SIG-M5 treated with dmso at 0.1 percent for 504 hours (cell line): ENCODE measurements at regions not wholly inside any gene's neighbourhood (a gene's known extent, or its start where the extent isn't known, plus 50 kb on each side); places are given as distances from the start of the nearest gene placed in this dataset.

ENCODE experiments used
- DNase-seq: peaks from one replicate; lab custom pipeline; 2025; ENCODE audit not compliant: unreplicated experiment; lab: John Stamatoyannopoulos, UW

GRCh38 chr2:56099963-56100362, 83.8 kb upstream of the CCDC85A start:
- DNase-seq = no peak

DNA sequence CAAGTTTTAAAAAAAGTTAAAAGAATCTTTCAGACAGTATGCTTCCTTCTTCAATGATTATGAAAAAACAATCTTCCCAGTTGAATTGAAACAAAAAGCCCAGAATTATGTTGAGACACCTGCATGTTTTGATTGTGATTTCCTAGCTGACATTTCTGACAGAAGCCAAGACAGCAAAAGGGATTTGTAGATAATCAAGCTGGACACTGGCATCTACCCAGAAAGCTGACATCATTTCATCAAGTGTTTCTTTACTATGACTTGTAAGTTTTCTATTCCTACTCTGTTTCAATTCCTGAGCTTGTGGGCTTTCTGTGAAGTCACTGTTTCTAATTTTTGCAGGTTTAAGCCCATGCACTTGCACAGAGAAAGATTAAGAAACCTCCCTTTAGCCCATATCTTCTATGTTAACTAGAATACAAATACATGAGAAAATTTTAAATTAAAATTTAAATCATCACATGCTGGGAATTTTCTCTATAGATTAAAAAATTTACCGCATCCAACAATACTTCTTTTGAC, 82.9 kb upstream of the CCDC85A start:
- no peak for DNase-seq

DNA sequence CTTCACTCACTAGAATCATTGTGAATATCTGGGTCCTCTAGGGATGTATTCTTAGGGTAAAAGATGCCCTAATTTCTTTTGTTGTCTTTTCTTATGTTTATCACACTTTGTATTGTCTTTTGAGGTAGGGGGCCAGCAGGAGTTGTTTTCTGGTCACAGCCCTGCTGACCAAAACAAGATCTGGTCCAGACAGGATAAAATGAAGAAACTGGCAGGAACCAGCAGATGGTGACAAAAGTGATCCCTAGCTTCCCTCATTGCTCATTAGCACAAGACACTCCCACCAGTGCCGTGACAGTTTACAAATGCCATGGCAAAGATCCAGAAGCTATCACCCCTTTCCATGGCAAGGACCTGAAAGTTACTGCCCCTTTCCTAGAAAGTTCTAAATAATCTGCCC, 81.7 kb upstream of the CCDC85A start:
- DNase-seq = no peak

DNA sequence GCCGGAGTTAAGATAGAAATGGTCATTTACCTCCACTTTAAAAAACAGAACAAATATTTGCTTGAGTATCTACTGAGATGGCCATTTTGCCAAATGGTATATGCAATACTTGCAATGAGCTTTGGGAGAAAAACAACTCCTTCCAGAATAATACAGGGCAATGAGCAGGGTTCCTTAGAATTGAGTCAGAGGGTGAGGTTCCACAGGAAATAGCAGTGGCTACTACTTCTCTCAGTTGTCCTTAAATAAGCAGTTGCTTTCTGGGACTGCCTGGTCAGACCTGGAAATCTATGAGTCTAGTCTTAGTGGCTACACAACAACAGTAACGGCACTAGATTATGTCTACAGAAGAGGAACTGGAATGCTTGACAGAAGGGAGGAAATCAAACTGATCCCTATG, 80.9 kb upstream of the CCDC85A start:
- DNase-seq = no peak

GRCh38 chr2:56104962-56105361, 78.8 kb upstream of the CCDC85A start:
- DNase-seq = no peak

- no peak for DNase-seq
Observed at GRCh38 chr2:56107502-56108220, 76.1 kb upstream of the CCDC85A start.

GRCh38 chr2:56108806-56109205, 75.0 kb upstream of the CCDC85A start:
- DNase-seq = no peak

DNA sequence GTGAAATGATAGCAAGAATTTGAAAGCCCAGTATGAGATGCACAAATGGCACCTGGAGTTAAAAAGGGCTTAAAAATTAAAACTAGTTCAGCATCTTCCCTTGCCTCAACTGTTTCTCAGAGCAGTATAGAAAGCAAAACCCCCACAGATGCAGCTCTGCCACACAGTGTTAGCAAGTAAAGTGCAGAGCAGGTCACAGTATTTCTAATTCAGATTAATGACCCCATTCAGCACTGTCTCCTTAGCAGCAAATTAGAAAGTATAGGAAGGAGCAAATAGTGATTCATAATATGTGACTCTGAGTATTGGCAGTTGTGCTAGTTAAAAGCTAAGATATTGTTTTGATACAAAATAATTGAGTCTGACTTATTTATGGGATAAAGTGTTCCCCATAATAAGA, 73.8 kb upstream of the CCDC85A start:
- DNase-seq = no peak

DNA sequence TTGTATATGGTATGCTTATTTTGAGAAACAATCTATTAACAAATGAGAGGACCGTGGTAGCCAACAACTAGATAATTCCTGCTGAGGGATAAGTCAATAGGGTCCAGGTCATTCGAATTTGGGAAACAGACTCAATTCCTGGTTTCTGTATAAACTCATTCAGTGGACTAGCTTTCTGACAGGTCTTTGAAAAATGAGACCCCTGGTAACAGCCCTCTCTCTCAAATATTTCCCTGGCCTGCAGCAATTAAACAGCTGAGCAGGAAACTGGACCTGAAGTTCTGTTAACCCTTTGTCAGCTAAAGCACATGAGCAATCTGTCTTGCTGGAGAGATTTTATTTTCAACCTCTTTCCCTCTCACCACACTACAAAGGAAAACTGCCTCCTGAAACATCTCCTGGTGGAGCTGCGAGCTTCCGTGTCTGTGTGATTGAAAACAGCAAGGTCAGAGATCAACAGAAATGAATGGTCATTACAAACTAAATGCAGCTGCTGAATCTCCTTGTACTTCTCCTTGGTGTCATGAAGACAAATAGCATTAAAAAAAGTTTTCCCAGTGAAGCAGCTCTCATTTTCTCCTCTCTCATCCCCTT, 70.3 kb upstream of the CCDC85A start:
- no peak for DNase-seq

- DNase-seq = no peak
Observed at GRCh38 chr2:56117764-56118163, 66.0 kb upstream of the CCDC85A start.

- no peak for DNase-seq
Observed at GRCh38 chr2:56118474-56118873, 65.3 kb upstream of the CCDC85A start.

DNA sequence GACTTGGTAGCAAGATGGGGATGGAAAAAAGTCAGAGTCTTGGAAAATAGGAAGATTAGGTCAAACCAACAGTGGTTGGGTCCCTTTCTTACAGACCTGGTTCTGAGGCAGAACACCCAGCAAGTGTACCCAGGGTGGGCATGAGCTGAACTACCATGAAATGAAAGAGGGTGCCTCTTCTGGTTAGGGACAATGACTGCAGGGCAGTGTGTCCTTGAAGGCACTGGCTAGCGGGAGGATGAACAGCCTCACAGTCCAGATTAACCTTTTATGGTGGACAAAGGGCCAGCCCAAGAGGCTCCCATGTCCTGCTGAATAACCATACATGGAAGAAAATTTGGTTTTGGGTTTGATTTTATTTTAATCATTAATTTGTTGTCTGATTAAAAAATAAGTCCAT, 61.8 kb upstream of the CCDC85A start:
- no peak for DNase-seq

GRCh38 chr2:56123538-56123937, 60.3 kb upstream of the CCDC85A start:
- no peak for DNase-seq

- no peak for DNase-seq
Observed at GRCh38 chr2:56127010-56127409, 56.8 kb upstream of the CCDC85A start.

DNA sequence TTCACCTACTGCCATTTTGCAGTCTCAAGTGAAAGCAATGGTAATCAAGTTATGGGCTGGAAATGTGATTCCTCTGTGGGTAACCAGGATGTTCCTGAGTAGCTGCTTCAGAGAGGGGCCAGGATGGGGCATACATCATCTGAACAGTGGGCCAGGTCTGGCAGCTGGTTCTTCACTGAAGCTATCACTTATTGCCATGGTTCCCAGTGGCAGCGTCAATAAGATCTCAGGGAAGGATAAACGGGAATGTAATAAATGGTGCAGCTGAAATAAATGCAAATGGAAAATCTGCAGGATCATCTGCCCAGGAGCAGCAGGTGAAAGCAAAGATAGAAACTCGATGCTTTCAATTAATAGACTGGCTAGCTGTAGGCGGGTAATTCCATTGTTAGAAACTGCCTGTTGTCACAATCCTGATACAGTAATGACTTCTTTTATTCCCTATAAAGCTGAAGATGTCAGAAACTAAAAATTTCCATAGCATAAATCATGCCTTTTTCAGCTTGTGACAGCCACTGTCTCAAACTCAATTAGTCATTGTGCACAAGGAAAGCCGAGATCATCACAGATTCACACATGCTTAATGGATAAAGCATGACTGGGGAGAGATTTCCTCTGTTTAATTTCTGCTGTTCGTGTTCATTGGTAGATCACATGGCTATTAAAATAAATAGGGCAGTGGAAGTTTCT, 56.2 kb upstream of the CCDC85A start:
- no peak for DNase-seq

- DNase-seq = no peak
Observed at GRCh38 chr2:56128235-56128634, 55.6 kb upstream of the CCDC85A start.

GRCh38 chr2:56130463-56131070, 53.2 kb upstream of the CCDC85A start:
- peak; percentile 26 for DNase-seq

DNA sequence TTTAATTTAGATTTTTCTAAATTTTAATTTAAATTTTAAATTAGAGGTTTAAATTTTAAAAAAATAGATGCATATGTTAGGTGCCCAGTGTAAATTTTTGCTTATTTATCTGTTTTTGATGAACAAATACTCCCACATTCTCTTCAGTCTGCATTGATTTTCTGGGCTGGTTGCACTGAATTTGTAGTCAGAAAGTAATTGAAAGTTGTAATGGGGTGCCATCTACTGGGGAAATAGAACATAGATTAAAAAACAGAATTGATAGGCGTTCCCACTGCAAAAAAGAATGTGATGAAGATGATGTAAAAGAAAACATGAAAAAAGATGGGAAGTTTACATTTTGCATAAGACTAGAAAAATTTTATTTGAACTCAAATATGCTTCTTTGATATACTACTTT, 51.7 kb upstream of the CCDC85A start:
- DNase-seq = peak; percentile 29

GRCh38 chr2:56133441-56133840, 50.3 kb upstream of the CCDC85A start:
- DNase-seq = no peak

- DNase-seq = no peak
Observed at GRCh38 chr2:56133931-56134629, 49.7 kb upstream of the CCDC85A start.
